Panc1 (cell line): ENCODE measurements at regions not wholly inside any gene's neighbourhood (a gene's known extent, or its start where the extent isn't known, plus 50 kb on each side); places are given as distances from the start of the nearest gene placed in this dataset.

Experiments used
- ATAC-seq: fragments of 200-7000 bp; cut with Tn5 transposase; 2 replicates; pipeline ENCODE4 v1.9.1; 2020; ENCODE audit warnings: mild to moderate bottlenecking, moderate library complexity
- BruUV-seq: library from RNA; stranded (reverse); fragments of 400-500 nt; replicated peaks from 2 replicates; lab custom pipeline; 2021; lab: Mats Ljungman, UMichigan
- CTCF ChIA-PET: fragments of 300-600 bp; sonication (Branson Sonifier 250); formaldehyde crosslinking; loops from one replicate; lab custom pipeline; 2022; ENCODE audit warnings: antibody characterized with exemption; lab: Charles Lee
- POLR2A ChIA-PET: fragments of 300-600 bp; sonication (Branson Sonifier 250); formaldehyde crosslinking; loops from one replicate; lab custom pipeline; 2022; ENCODE audit warnings: antibody characterized with exemption; lab: Charles Lee
- DNase-seq: peaks from one replicate; pipeline ENCODE4 v3.0.0-alpha.2; 2010; ENCODE audit warnings: low read depth, low spot score
- H3K27ac ChIP-seq: 2 replicates; pipeline ENCODE4 v1.5.1; 2011; ENCODE audit warnings: mild to moderate bottlenecking, low read length, inconsistent platforms
- H3K27me3 ChIP-seq: fragments of 200-500 bp; sonication (Bioruptor generic); 2 replicates; pipeline ENCODE4 v1.6.0; 2014; ENCODE audit warnings: low read length, inconsistent platforms; ENCODE audit not compliant: control insufficient read depth, insufficient read depth
- H3K36me3 ChIP-seq: fragments of 200-500 bp; sonication (Bioruptor generic); 2 replicates; pipeline ENCODE4 v1.5.1; 2014; ENCODE audit warnings: inconsistent platforms, mild to moderate bottlenecking, low read length, moderate library complexity; ENCODE audit not compliant: control insufficient read depth, insufficient read depth
- H3K4me1 ChIP-seq: 2 replicates; pipeline ENCODE4 v1.5.1; 2011; ENCODE audit warnings: inconsistent platforms, mild to moderate bottlenecking, low read length, moderate library complexity; ENCODE audit not compliant: control insufficient read depth, insufficient read depth
- H3K4me3 ChIP-seq, 2 experiments: 2 replicates each; pipeline ENCODE4 v1.5.1; 2011 to 2012; ENCODE audit warnings: low read depth in 2 of 2, low read length in 2 of 2, mild to moderate bottlenecking in 2 of 2, inconsistent platforms in 1 of 2, moderate library complexity in 1 of 2
- H3K9me3 ChIP-seq: fragments of 200-500 bp; sonication (Bioruptor generic); 2 replicates; pipeline ENCODE4 v1.5.1; 2014; ENCODE audit warnings: low read depth, mild to moderate bottlenecking, inconsistent platforms, low read length, moderate library complexity; ENCODE audit not compliant: control insufficient read depth, insufficient read depth
- POLR2AphosphoS5 ChIP-seq: IDR thresholded peaks from 2 replicates; pipeline ENCODE4 v1.6.1; 2012; ENCODE audit warnings: mild to moderate bottlenecking, low read depth, low read length, moderate library complexity
- REST ChIP-seq, 2 experiments: IDR thresholded peaks; 2 replicates each; pipeline ENCODE4 v1.6.1; 2011 to 2012; ENCODE audit warnings: low read depth in 2 of 2, control low read depth in 1 of 2, low read length in 1 of 2, mild to moderate bottlenecking in 1 of 2, moderate library complexity in 1 of 2; ENCODE audit not compliant: insufficient read depth in 1 of 2
- SIN3A ChIP-seq: IDR thresholded peaks from 2 replicates; pipeline ENCODE4 v1.6.1; 2012; ENCODE audit warnings: low read depth, mild to moderate bottlenecking, low read length, moderate library complexity, borderline replicate concordance; ENCODE audit not compliant: insufficient read depth
- TCF7L2 ChIP-seq: IDR thresholded peaks from 2 replicates; pipeline ENCODE4 v1.6.1; 2011; ENCODE audit warnings: mild to moderate bottlenecking, low read depth, low read length, inconsistent platforms
- in situ Hi-C: cut with HindIII; loops from 2 replicates; pipeline ENCODE4 v1.10.0; 2016; ENCODE audit warnings: low sequenced_read_pairs, low pct_unique_long_range_greater_than_20kb
- intact Hi-C: fragments of 100-400 bp; cut with micrococcal nuclease; formaldehyde crosslinking; loops from one replicate; pipeline ENCODE4 v1.10.0; 2022; ENCODE audit not compliant: unreplicated experiment
- TF ChIP-seq, protein P1 (sequence below): fragments of 450-650 bp; IDR thresholded peaks from 2 replicates; pipeline ENCODE4 v1.5.1; 2017; ENCODE audit warnings: mild to moderate bottlenecking

DNA sequence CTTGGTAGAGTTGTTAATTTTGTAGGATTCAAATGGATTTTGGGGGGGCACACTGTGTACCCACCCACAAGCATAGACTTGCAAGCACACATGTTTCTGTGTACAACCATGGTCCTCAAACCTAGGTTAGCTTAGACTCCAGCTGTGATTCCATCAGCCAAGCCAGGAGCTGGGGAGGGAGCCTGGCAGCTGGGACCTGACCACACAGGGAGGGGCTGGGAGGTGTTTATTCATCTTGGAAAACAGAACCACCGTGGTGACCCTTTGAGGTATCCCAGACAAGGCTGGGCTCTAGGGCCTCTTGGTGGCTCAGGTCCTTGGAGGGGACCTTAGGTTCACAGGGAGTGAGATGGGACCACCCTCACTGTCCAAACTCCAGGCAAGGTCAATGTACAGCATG lies 410.3 kb downstream of the NEBL start:
- Histone ChIP-seq H3K27ac (no peak overlapping the region), H3K4me1 (no peaks in the 10 kb centered on the region), H3K27me3 (no peaks in the 10 kb centered on the region; the same call in 1 of the 2 replicates), H3K9me3 (no peaks in the 10 kb centered on the region), H3K36me3 (no peaks in the 10 kb centered on the region), H3K4me3 (no peak overlapping the region)
- BruUV-seq: no TSS peak
- ChIA-PET POLR2A (no interaction called here), CTCF (no interaction called here)
- ATAC-seq: no peak
- TF ChIP-seq REST (IDR thresholded peaks at IDR 0.05; ENCODE audit: insufficient read depth in 1 of 2, low read depth in 2 of 2, low read length in 1 of 2): no peak
- TF ChIP-seq SIN3A: no peak
- TF ChIP-seq, protein P1, sequence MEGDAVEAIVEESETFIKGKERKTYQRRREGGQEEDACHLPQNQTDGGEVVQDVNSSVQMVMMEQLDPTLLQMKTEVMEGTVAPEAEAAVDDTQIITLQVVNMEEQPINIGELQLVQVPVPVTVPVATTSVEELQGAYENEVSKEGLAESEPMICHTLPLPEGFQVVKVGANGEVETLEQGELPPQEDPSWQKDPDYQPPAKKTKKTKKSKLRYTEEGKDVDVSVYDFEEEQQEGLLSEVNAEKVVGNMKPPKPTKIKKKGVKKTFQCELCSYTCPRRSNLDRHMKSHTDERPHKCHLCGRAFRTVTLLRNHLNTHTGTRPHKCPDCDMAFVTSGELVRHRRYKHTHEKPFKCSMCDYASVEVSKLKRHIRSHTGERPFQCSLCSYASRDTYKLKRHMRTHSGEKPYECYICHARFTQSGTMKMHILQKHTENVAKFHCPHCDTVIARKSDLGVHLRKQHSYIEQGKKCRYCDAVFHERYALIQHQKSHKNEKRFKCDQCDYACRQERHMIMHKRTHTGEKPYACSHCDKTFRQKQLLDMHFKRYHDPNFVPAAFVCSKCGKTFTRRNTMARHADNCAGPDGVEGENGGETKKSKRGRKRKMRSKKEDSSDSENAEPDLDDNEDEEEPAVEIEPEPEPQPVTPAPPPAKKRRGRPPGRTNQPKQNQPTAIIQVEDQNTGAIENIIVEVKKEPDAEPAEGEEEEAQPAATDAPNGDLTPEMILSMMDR: no peak
- TF ChIP-seq POLR2AphosphoS5: no peak
- no peak for TF ChIP-seq TCF7L2
- no peak for DNase-seq
- intact Hi-C loops (no loop called here), in situ Hi-C loops (no loop called here)

DNA sequence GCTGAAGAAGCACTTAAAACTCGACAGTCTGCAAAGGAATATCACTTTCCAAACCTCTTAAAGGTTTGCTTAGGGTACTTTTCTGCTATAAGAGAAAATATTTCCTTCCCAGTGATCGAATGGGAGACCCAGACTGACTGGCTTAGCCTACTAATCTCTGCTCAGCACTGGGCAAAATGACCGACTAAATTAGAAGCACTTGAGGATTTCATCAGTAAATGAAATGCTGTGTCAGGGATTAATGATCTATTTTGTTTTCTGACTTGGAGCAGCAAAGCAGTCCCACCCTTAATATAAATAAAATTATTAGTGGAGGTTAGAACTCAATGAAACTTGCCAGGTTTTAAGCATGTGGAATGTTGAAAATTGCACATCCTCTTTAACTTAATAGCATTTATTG lies 411.6 kb downstream of the NEBL start:
- no TSS peak for BruUV-seq
- no peaks in the 10 kb centered on the region for H3K36me3 ChIP-seq
- no peak overlapping the region for H3K27ac ChIP-seq
- ATAC-seq: no peak
- TF ChIP-seq, protein P1: no peak
- TF ChIP-seq TCF7L2 (no peak), POLR2AphosphoS5 (no peak), SIN3A (no peak), REST (IDR thresholded peaks at IDR 0.05; ENCODE audit: insufficient read depth in 1 of 2, low read depth in 2 of 2, low read length in 1 of 2) (no peak)
- CTCF ChIA-PET: no interaction called here
- H3K4me1 ChIP-seq: no peaks in the 10 kb centered on the region
- POLR2A ChIA-PET: no interaction called here
- no peaks in the 10 kb centered on the region for H3K9me3 ChIP-seq
- in situ Hi-C loops: no loop called here
- no peak for DNase-seq
- intact Hi-C loops: no loop called here
- no peaks in the 10 kb centered on the region; the same call in 1 of the 2 replicates for H3K27me3 ChIP-seq
- H3K4me3 ChIP-seq: no peak overlapping the region
